Kidney (tissue), 13 donors: ENCODE measurements at regions not wholly inside any gene's neighbourhood (a gene's known extent, or its start where the extent isn't known, plus 50 kb on each side); places are given as distances from the start of the nearest gene placed in this dataset.

Experiments
- DNase-seq, 5 donors: peaks; one replicate each; pipeline ENCODE4 v3.0.0-alpha.2; 2013 to 2020
- FAIRE-seq: peaks from 2 replicates; lab custom pipeline; 2012; peaks lifted over from hg19 to GRCh38; lab: Jason Lieb, UNC
- H3K27ac ChIP-seq, 2 donors: one replicate each; pipeline ENCODE4 v1.7.0; 2013; ENCODE audit warnings: low read depth in 2 of 2, low read length in 2 of 2, inconsistent platforms in 1 of 2
- H3K27me3 ChIP-seq: one replicate; pipeline ENCODE4 v1.7.1; 2013; ENCODE audit warnings: low read length, inconsistent platforms; ENCODE audit not compliant: control insufficient read depth, insufficient read depth
- H3K36me3 ChIP-seq, 3 donors: one replicate each; pipeline versions ENCODE4 v1.7.0 to v1.7.1; 2013; ENCODE audit warnings: low read length in 3 of 3, control low read depth in 1 of 3, inconsistent platforms in 1 of 3; ENCODE audit not compliant: insufficient read depth in 3 of 3, control insufficient read depth in 2 of 3
- H3K4me1 ChIP-seq, 3 donors: one replicate each; pipeline versions ENCODE4 v1.7.0 to v1.7.1; 2013; ENCODE audit warnings: low read length in 3 of 3, inconsistent platforms in 1 of 3, low read depth in 1 of 3; ENCODE audit not compliant: control insufficient read depth in 2 of 3, insufficient read depth in 2 of 3
- H3K4me3 ChIP-seq, 3 donors: one replicate each; pipeline versions ENCODE4 v1.7.0 to v1.8.1; 2013; ENCODE audit warnings: low read length in 3 of 3, control low read depth in 1 of 3, inconsistent platforms in 1 of 3
- H3K9ac ChIP-seq, 3 donors: one replicate each; pipeline versions ENCODE4 v1.7.0 to v1.7.1; 2013; ENCODE audit warnings: low read length in 3 of 3, control low read depth in 1 of 3, inconsistent platforms in 1 of 3
- H3K9me3 ChIP-seq, 3 donors: one replicate each; pipeline versions ENCODE4 v1.7.0 to v1.7.1; 2013; ENCODE audit warnings: low read length in 3 of 3, control low read depth in 1 of 3, inconsistent platforms in 1 of 3; ENCODE audit not compliant: control insufficient read depth in 2 of 3, insufficient read depth in 1 of 3
- CTCF ChIP-seq: IDR thresholded peaks from 3 replicates; pipeline ENCODE4 v1.5.1; 2012; ENCODE audit warnings: mild to moderate bottlenecking, moderate library complexity, borderline replicate concordance; ENCODE audit not compliant: insufficient read depth; ENCODE audit errors: extremely low read depth
- intact Hi-C: fragments of 100-400 bp; cut with DNase I; formaldehyde crosslinking; loops from one replicate; pipeline ENCODE4 v1.11.1; 2022
- donor health status: control.
- donor health status: control.
- donor health status: control.
- donor health status: control.
- donor health status: control.
- donor health status: DM: yes; HTN: yes; CAD: no.
- donor health status: Normal renal cell carcinoma (clear cell type).

- intact Hi-C loops = no loop called here
- no peak for TF ChIP-seq CTCF
- FAIRE-seq = no peak
These were observed 137.9 kb upstream of the EXOC2 start for GRCh38 chr6:830667-831327.

GRCh38 chr6:829656-830055, 136.7 kb upstream of the EXOC2 start:
- H3K27ac ChIP-seq = no peak overlapping the region
- no peak overlapping the region for H3K9ac ChIP-seq
- H3K4me1 ChIP-seq = no peaks in the 10 kb centered on the region
- no peaks in the 10 kb centered on the region for H3K36me3 ChIP-seq
- DNase-seq (no peak), FAIRE-seq (no peak)
- H3K4me3 ChIP-seq = no peak overlapping the region
- no peaks in the 10 kb centered on the region for H3K27me3 ChIP-seq
- no peaks in the 10 kb centered on the region for H3K9me3 ChIP-seq
- intact Hi-C loops = no loop called here
- TF ChIP-seq CTCF = no peak

More at GRCh38 chr6:830667-831327, 137.9 kb upstream of the EXOC2 start:
- no peak overlapping the region for H3K27ac ChIP-seq
- H3K36me3 ChIP-seq = no peaks in the 10 kb centered on the region
- no peaks in the 10 kb centered on the region for H3K9me3 ChIP-seq
- DNase-seq = no peak
- H3K4me1 ChIP-seq = no peaks in the 10 kb centered on the region
- no peaks in the 10 kb centered on the region for H3K27me3 ChIP-seq
- H3K9ac ChIP-seq = no peak overlapping the region
- no peak overlapping the region for H3K4me3 ChIP-seq

- no peak overlapping the region for H3K9ac ChIP-seq
- no peak for FAIRE-seq
- no peak for DNase-seq
These were observed 134.5 kb upstream of the EXOC2 start for GRCh38 chr6:827431-827830.

More at GRCh38 chr6:827431-827830, 134.5 kb upstream of the EXOC2 start:
- Histone ChIP-seq H3K9me3 (no peaks in the 10 kb centered on the region), H3K27me3 (no peaks in the 10 kb centered on the region), H3K4me1 (no peaks in the 10 kb centered on the region), H3K4me3 (no peak overlapping the region), H3K36me3 (no peaks in the 10 kb centered on the region), H3K27ac (no peak overlapping the region)
- intact Hi-C loops = no loop called here
- no peak for TF ChIP-seq CTCF
